Neural cell (in vitro differentiated cells): ENCODE measurements at regions not wholly inside any gene's neighbourhood (a gene's known extent, or its start where the extent isn't known, plus 50 kb on each side); places are given as distances from the start of the nearest gene placed in this dataset.

Source experiments
- H2AFZ ChIP-seq: fragments of 200-600, 300-800 bp; sonication (generic), shearing (Covaris generic); 2 replicates; pipeline ENCODE4 v1.6.0; 2014; ENCODE audit warnings: low read depth, mild to moderate bottlenecking, antibody characterized with exemption, low read length, moderate library complexity
- H3F3A ChIP-seq: fragments of 200-600 bp; shearing (Covaris generic); 2 replicates; pipeline ENCODE4 v1.6.1; 2016; ENCODE audit warnings: mild to moderate bottlenecking, moderate library complexity, mixed read lengths, antibody characterized with exemption, low read length; ENCODE audit not compliant: insufficient read depth, poor library complexity, severe bottlenecking
- H3K27ac ChIP-seq: fragments of 200-600, 300-800 bp; sonication (generic), shearing (Covaris generic); 2 replicates; pipeline ENCODE4 v1.5.1; 2014; ENCODE audit warnings: mild to moderate bottlenecking, low read length, moderate library complexity
- H3K27me3 ChIP-seq: fragments of 300-800, 200-600 bp; sonication (generic), shearing (Covaris generic); 2 replicates; pipeline ENCODE4 v1.6.0; 2014; ENCODE audit warnings: mild to moderate bottlenecking, low read depth, low read length, moderate library complexity; ENCODE audit not compliant: insufficient read depth
- H3K36me3 ChIP-seq: fragments of 300-800, 200-600 bp; sonication (generic), shearing (Covaris generic); 2 replicates; pipeline ENCODE4 v1.5.1; 2014; ENCODE audit warnings: mild to moderate bottlenecking, antibody characterized with exemption, low read length, moderate library complexity; ENCODE audit not compliant: insufficient read depth
- H3K4me2 ChIP-seq: fragments of 300-800, 200-600 bp; sonication (generic), shearing (Covaris generic); 2 replicates; pipeline ENCODE4 v1.6.0; 2014; ENCODE audit warnings: mild to moderate bottlenecking, low read length
- H3K4me3 ChIP-seq: fragments of 300-800, 200-600 bp; sonication (generic), shearing (Covaris generic); 2 replicates; pipeline ENCODE4 v1.5.1; 2014; ENCODE audit warnings: mild to moderate bottlenecking, low read length, moderate library complexity
- H3K79me2 ChIP-seq: fragments of 200-600 bp; shearing (Covaris generic); replicated peaks from 2 replicates; pipeline ENCODE4 v1.6.0; 2014; ENCODE audit warnings: mild to moderate bottlenecking, low read length, moderate library complexity; ENCODE audit not compliant: insufficient read depth
- H3K9ac ChIP-seq: fragments of 300-800, 200-600 bp; sonication (generic), shearing (Covaris generic); 2 replicates; pipeline ENCODE4 v1.6.1; 2016; ENCODE audit warnings: mild to moderate bottlenecking, low read length, mixed read lengths
- H3K9me2 ChIP-seq: fragments of 200-600 bp; shearing (Covaris generic); 2 replicates; pipeline ENCODE4 v1.6.1; 2016; ENCODE audit warnings: mild to moderate bottlenecking, low read length, mixed read lengths; ENCODE audit not compliant: insufficient read depth
- H3K9me3 ChIP-seq: fragments of 200-600, 300-800 bp; sonication (generic), shearing (Covaris generic); 2 replicates; pipeline ENCODE4 v1.6.1; 2016; ENCODE audit warnings: mild to moderate bottlenecking, mixed run types, low read length, moderate library complexity, mixed read lengths
- H4K20me1 ChIP-seq: fragments of 200-600 bp; shearing (Covaris generic); 2 replicates; pipeline ENCODE4 v1.6.1; 2016; ENCODE audit warnings: mild to moderate bottlenecking, mixed run types; ENCODE audit not compliant: insufficient read depth
- CTCF ChIP-seq: fragments of 450-650 bp; IDR thresholded peaks from 2 replicates; pipeline ENCODE4 v1.5.1; 2014; ENCODE audit warnings: antibody characterized with exemption, mild to moderate bottlenecking, moderate library complexity; ENCODE audit not compliant: poor library complexity, severe bottlenecking
- EP300 ChIP-seq: fragments of 450-650 bp; conservative IDR thresholded peaks from 2 replicates; pipeline ENCODE4 v1.6.1; 2014; ENCODE audit warnings: antibody characterized with exemption, mild to moderate bottlenecking, moderate library complexity; ENCODE audit not compliant: poor library complexity, severe bottlenecking
- EZH2 ChIP-seq: fragments of 200-600, 300-800 bp; shearing (Covaris generic), sonication (generic); IDR thresholded peaks from 2 replicates; pipeline ENCODE4 v1.6.1; 2014; ENCODE audit warnings: antibody characterized with exemption, low read length, borderline replicate concordance, mild to moderate bottlenecking; ENCODE audit not compliant: insufficient read depth, poor library complexity, severe bottlenecking
- MXI1 ChIP-seq: fragments of 450-650 bp; conservative IDR thresholded peaks from 2 replicates; pipeline ENCODE4 v1.6.1; 2014; ENCODE audit warnings: antibody characterized with exemption, mild to moderate bottlenecking; ENCODE audit not compliant: poor library complexity, severe bottlenecking
- POLR2AphosphoS5 ChIP-seq: IDR thresholded peaks from 2 replicates; pipeline ENCODE4 v1.6.1; 2012
- RAD21 ChIP-seq: fragments of 450-650 bp; conservative IDR thresholded peaks from 2 replicates; pipeline ENCODE4 v1.6.1; 2014; ENCODE audit warnings: antibody characterized with exemption, mild to moderate bottlenecking, moderate library complexity
- REST ChIP-seq: IDR thresholded peaks from 2 replicates; pipeline ENCODE4 v1.6.1; 2012; ENCODE audit warnings: borderline replicate concordance
- SMC3 ChIP-seq: fragments of 450-650 bp; conservative IDR thresholded peaks from 2 replicates; pipeline ENCODE4 v1.6.1; 2014; ENCODE audit warnings: antibody characterized with exemption, mild to moderate bottlenecking, moderate library complexity; ENCODE audit not compliant: poor library complexity
- TAF1 ChIP-seq: IDR thresholded peaks from 2 replicates; pipeline ENCODE4 v1.6.1; 2012; ENCODE audit warnings: low read depth

- no peak overlapping the region for H3K9ac ChIP-seq
- no peak overlapping the region for H3K4me2 ChIP-seq
- no peak overlapping the region for H2AFZ ChIP-seq
- H3K27me3 ChIP-seq = no peaks in the 10 kb centered on the region
- H3K36me3 ChIP-seq = no peaks in the 10 kb centered on the region
- H3K27ac ChIP-seq = no peak overlapping the region
- no peaks in the 10 kb centered on the region for H3F3A ChIP-seq
- no peaks in the 10 kb centered on the region for H4K20me1 ChIP-seq
- no peaks in the 10 kb centered on the region for H3K9me2 ChIP-seq
- H3K79me2 ChIP-seq = no peaks in the 10 kb centered on the region
- H3K9me3 ChIP-seq = no peaks in the 10 kb centered on the region
- no peak for TF ChIP-seq EP300
- TF ChIP-seq SMC3 = no peak
- TF ChIP-seq EZH2 = no peak
- no peak for TF ChIP-seq REST
- TF ChIP-seq RAD21 = no peak
- no peak for TF ChIP-seq POLR2AphosphoS5
- TF ChIP-seq TAF1 = no peak
- TF ChIP-seq MXI1 = no peak
- TF ChIP-seq CTCF = no peak
- H3K4me3 ChIP-seq = no peak overlapping the region
Observed at GRCh38 chr13:88628882-88629281, 957.7 kb downstream of the SLITRK5 start.

GRCh38 chr13:88637935-88638334 is 966.8 kb downstream of the SLITRK5 start:
- H3F3A ChIP-seq = no peaks in the 10 kb centered on the region
- H3K9me2 ChIP-seq = no peaks in the 10 kb centered on the region
- H3K27ac ChIP-seq = no peak overlapping the region
- H3K36me3 ChIP-seq = no peaks in the 10 kb centered on the region
- TF ChIP-seq EZH2 (no peak), RAD21 (no peak), TAF1 (no peak), SMC3 (no peak), EP300 (no peak), CTCF (no peak), MXI1 (no peak), REST (no peak), POLR2AphosphoS5 (no peak)
- no peaks in the 10 kb centered on the region for H3K27me3 ChIP-seq
- H3K4me3 ChIP-seq = no peak overlapping the region
- no peaks in the 10 kb centered on the region for H4K20me1 ChIP-seq
- H3K4me2 ChIP-seq = no peak overlapping the region
- no peak overlapping the region for H2AFZ ChIP-seq
- no peaks in the 10 kb centered on the region for H3K79me2 ChIP-seq
- H3K9me3 ChIP-seq = no peaks in the 10 kb centered on the region
- no peak overlapping the region for H3K9ac ChIP-seq
